ENCODE measurements at regions not wholly inside any gene's neighbourhood (a gene's known extent, or its start where the extent isn't known, plus 50 kb on each side); places are given as distances from the start of the nearest gene placed in this dataset.
"Not testable (repeated sequence)": the region's sequence is repeated elsewhere in the genome, so short reads cannot be mapped to it uniquely, and the experiment has no call there.

DNA sequence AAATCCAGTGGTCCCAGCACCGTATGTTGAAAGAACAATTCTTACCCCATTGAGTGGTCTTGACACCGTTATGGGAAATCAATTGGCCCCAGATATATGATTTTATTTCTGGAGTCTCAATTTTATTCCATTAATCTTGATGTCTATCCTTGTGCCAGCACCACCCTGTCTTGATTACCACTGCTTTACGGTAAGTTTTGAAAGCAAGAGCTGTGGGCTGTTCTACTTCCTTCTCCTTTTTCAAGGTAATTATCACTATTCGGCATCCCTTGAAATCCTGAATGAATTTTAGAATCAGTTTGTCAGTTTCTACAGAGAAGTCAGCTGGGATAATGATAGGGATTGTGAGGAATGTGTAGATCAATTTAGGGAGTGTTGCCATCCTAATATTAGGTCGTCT, 160.8 kb upstream of the SFSWAP start:
- Mint-ChIP-seq H3K36me3 (ENCODE audit: low read depth) (no peaks in the 10 kb centered on the region), H3K27ac (no peak overlapping the region), H3K9me3 (no peaks in the 10 kb centered on the region), H3K4me3 (no peak overlapping the region), H3K4me1 (no peaks in the 10 kb centered on the region), H3K27me3 (peaks cover 3% of the 10 kb centered on the region)
- DNase-seq: no peak
- intact Hi-C loops (cut with micrococcal nuclease): no loop called here

DNA sequence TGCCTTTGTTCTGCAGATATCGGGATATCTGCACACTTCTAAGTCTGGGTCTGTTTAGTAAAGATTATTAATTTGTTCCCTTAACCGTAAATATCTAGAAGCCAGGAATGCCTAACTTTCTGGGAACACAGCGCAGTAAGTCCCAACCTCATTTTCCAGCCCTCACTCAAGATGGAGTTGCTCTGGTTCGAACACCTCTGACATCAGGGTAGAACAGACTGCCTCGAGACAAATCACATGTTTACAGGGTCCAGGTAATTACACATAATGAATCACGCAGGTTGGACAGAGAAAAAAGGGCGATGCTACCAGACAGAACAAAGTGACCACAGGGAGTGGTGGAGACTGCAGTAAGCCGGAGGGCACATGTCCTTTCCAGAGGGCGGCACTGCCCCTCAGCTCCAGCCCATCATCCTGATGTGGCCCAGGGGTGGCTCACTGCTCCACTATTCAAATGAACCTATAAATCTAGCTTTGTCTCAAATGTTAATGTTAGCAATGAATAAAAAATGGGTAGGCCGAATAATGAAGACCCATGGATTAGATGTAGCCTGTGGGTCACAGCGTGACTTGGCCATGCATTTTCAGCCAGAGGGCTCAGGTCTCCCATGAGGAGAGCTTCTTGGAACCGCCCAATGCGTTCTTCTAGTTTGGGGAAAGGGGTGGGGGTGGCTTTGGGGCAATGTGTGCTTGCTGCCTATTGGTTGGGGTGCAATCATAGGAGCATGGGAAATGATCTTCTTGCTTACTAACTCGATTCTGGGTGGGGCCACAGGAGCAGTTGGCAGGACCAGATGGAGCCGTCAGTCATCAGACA, 159.0 kb upstream of the SFSWAP start:
- Mint-ChIP-seq H3K9me3 (no peaks in the 10 kb centered on the region), H3K27me3 (peaks cover 3% of the 10 kb centered on the region), H3K36me3 (ENCODE audit: low read depth) (no peaks in the 10 kb centered on the region), H3K4me3 (no peak overlapping the region), H3K27ac (no peak overlapping the region), H3K4me1 (no peaks in the 10 kb centered on the region)
- intact Hi-C loops (cut with micrococcal nuclease): no loop called here
- DNase-seq: no peak

DNA sequence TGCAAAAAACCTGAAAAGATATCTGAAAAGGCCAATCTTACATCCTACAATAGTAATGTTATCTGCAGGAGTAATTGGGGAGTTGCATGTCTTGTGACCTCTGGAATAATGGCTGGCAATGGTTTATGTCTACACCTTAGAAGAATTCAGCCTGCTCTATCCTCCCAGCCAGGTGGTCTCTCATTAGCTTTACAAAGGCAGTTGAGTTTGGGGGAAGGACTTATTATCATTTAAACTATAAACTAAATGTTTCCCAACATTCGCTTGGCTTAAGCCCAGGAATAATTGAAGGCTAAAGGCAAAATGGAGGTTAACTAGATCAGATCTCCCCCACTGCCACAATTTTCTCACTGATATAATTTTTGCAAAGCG, 158.4 kb upstream of the SFSWAP start:
- Mint-ChIP-seq H3K27me3 (peaks cover 3% of the 10 kb centered on the region), H3K27ac (no peak overlapping the region), H3K9me3 (no peaks in the 10 kb centered on the region), H3K4me1 (no peaks in the 10 kb centered on the region), H3K4me3 (no peak overlapping the region), H3K36me3 (ENCODE audit: low read depth) (no peaks in the 10 kb centered on the region)
- intact Hi-C loops (cut with micrococcal nuclease): no loop called here
- no peak for DNase-seq

DNA sequence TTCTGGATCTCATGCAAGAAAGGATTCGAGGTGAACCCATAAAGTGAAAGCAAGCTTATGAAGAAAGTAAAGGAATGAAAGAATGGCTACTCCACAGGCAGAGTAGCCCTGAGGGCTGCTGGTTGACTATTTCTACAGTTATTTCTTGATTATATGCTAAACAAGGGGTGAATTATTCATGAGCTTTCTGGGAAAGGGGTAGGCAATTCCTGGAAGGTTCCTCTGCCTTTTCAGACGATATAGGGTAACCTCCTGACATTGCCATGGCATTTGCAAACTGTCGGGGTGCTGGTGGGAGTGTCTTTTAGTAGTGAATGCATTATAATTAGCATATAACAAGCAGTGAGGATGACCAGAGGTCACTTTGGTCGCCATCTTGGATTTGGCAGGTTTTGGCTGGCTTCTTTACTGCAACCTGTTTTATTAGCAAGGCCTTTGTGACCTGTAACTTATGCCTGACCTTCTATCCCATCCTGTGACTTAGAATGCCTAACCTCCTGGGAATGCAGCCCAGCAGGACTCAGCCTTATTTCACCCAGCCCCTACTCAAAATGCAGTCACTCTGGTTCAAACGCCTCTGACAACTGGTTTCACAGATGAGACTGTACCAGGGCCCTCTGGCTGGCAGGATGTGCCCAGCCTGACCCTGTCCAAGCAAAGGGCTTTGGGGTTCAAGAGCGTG, 157.7 kb upstream of the SFSWAP start:
- no peaks in the 10 kb centered on the region for H3K9me3 Mint-ChIP-seq
- H3K4me1 Mint-ChIP-seq: no peaks in the 10 kb centered on the region
- intact Hi-C loops (cut with micrococcal nuclease): no loop called here
- no peak for DNase-seq
- H3K4me3 Mint-ChIP-seq: no peak overlapping the region
- H3K27me3 Mint-ChIP-seq: peaks cover 3% of the 10 kb centered on the region
- no peaks in the 10 kb centered on the region for H3K36me3 Mint-ChIP-seq (ENCODE audit: low read depth)
- H3K27ac Mint-ChIP-seq: no peak overlapping the region

DNA sequence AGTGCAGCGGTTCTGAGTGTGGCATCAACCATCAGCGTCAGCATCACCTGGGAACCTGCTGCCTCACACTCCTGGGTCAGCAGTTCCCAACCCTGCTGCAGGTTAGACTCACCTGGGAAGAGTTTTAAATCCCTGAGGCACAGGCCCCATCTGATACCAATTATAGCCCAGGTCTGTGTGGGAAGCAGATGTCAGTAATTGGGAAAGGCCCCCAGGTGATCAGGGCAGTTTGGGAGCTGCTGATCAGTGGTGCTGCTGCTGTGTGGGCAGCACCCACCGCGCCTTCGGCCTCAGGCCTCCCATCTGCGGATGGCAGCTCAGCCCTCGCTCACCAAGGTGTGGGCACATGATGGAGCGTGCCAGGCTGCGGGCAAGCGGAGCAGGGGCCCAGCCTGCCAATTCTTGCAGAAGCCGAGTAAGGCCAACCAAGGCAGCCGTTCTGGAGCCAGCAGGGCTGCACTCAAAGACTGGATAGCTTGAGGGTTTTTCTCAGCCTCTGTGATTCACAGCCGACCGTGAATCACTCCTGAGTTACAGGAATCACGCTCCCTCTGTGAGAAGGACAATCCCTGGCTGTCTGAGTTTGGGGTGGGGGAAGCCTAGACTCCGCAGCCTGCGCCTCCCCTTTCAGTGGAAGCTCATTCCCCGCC, 155.6 kb upstream of the SFSWAP start:
- H3K36me3 Mint-ChIP-seq (ENCODE audit: low read depth): no peaks in the 10 kb centered on the region
- H3K27ac Mint-ChIP-seq: no peak overlapping the region
- DNase-seq: no peak
- H3K27me3 Mint-ChIP-seq: peaks cover 3% of the 10 kb centered on the region
- H3K4me1 Mint-ChIP-seq: no peaks in the 10 kb centered on the region
- H3K4me3 Mint-ChIP-seq: no peak overlapping the region
- intact Hi-C loops (cut with micrococcal nuclease): no loop called here
- H3K9me3 Mint-ChIP-seq: no peaks in the 10 kb centered on the region

DNA sequence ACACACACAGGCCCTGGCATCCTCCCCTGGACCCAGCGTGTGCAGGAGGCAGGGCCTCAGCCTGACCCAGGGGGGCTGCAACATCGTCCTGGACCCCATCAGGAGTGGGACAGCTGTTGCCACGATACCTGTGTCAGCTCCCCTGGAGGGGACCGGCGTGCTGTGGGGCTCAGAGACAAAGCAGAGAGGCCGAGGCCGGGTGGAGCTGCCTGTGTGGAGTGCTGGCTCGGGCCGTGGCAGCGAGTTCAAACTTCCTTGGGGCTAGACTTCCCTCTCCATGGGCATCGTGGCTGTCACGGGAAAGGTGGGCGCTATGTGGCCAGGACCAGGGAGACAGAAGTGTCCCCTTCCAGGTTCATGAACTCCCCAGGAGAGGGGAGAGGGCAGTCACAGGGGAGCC, 155.0 kb upstream of the SFSWAP start:
- intact Hi-C loops (cut with micrococcal nuclease): no loop called here
- H3K27ac Mint-ChIP-seq: no peak overlapping the region
- no peaks in the 10 kb centered on the region for H3K4me1 Mint-ChIP-seq
- no peak overlapping the region for H3K4me3 Mint-ChIP-seq
- DNase-seq: no peak
- H3K36me3 Mint-ChIP-seq (ENCODE audit: low read depth): no peaks in the 10 kb centered on the region
- peaks cover 3% of the 10 kb centered on the region for H3K27me3 Mint-ChIP-seq
- H3K9me3 Mint-ChIP-seq: no peaks in the 10 kb centered on the region

DNA sequence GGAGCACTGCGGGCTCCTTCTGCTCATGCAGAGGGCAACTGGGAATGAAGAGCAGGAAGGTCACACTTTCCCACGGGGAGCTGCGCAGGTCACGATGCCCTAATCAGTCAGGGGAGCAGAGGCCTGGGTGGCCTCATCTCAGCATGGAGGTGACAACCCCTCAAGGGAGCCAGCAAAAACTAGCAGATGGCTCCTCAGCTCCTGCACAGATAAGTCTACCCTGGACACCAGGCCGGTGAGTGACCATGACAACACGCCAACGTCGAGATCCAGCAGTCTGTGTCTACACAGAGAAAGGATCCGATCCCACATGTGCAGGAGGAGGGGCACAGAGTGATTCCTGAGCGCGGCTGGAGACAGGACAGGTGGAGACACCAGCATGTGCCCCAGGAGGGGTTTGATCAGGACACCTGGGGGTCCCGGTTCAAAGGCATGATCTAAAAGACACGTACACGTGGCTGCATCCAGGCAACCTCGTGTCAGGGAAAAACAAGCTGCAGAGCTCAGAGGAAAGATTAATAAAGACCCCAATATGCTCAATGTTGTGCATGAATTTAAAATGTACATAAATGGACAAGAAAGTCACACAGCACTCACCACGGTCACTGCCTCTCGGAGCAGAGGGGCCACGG, 153.7 kb upstream of the SFSWAP start:
- H3K36me3 Mint-ChIP-seq (ENCODE audit: low read depth): no peaks in the 10 kb centered on the region
- no peak for DNase-seq
- no peaks in the 10 kb centered on the region for H3K4me1 Mint-ChIP-seq
- no peak overlapping the region for H3K4me3 Mint-ChIP-seq
- H3K27ac Mint-ChIP-seq: no peak overlapping the region
- no peaks in the 10 kb centered on the region for H3K27me3 Mint-ChIP-seq
- intact Hi-C loops (cut with micrococcal nuclease): no loop called here
- H3K9me3 Mint-ChIP-seq: no peaks in the 10 kb centered on the region

DNA sequence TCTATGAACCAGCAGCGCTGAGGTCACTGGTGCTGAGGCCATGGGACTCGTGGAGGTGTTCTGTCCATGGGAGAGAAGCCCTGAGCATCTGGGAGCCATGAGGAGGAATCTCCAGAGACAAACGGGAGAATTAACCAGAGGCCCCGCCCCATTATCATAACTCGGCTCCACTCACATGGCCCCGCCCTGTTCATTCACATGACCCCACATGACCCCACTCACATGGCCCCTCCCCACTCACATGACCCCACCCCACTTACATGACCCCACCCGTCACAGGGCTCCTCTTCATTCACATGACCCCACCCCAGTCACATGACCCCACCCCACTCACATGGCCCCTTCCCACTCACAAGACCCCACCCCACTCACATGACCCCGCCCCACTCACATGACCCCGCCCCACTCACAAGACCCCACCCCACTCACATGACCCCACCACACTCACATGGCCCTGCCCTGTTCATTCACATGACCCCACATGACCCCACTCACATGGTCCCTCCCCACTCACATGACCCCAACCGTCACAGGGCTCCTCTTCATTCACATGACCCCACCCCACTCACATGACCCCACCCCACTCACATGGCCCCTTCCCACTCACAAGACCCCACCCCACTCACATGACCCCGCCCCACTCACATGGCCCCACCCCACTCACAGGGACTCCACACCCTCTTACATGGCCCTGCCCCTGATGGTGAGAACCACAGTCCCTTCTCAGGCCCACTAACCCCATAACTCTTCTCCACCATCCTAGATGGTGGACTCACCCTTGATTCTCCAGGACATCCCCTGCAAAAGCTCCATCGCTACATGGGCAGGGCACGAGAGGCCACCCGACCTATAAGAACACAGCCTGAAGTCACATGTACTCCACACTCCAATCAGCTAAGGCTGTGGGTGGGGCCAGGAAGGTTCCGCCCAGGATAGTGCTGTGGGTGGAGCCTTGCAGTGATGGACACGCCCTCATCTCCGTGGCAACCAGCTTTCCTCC, 151.1 kb upstream of the SFSWAP start:
- Mint-ChIP-seq H3K27me3 (peaks cover 3% of the 10 kb centered on the region), H3K9me3 (no peaks in the 10 kb centered on the region), H3K36me3 (ENCODE audit: low read depth) (no peaks in the 10 kb centered on the region), H3K4me3 (no peak overlapping the region), H3K27ac (no peak overlapping the region), H3K4me1 (no peaks in the 10 kb centered on the region)
- intact Hi-C loops (cut with micrococcal nuclease): no loop called here
- DNase-seq: no peak

DNA sequence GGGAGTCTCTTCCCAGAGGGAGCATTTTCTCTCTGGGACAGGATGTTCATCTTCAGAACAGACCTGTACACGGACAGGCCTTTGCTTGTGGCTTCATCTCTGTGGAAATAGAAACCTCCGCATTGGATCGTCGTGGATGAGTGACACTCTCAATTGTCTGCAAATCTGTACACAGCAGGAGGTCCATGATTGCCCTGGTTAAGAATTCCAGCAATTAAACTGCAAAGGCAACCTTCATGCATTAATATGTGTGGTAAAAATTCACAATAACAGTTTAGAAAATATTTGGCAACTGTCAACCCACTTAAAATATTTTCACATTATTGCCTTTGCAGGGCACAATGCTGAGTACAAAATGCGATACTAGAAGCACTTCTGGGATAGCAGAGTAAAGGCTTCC, 149.8 kb upstream of the SFSWAP start:
- no peaks in the 10 kb centered on the region for H3K9me3 Mint-ChIP-seq
- no peaks in the 10 kb centered on the region for H3K4me1 Mint-ChIP-seq
- intact Hi-C loops (cut with micrococcal nuclease): no loop called here
- DNase-seq: no peak
- H3K36me3 Mint-ChIP-seq (ENCODE audit: low read depth): no peaks in the 10 kb centered on the region
- no peak overlapping the region for H3K27ac Mint-ChIP-seq
- peaks cover 5% of the 10 kb centered on the region for H3K27me3 Mint-ChIP-seq
- H3K4me3 Mint-ChIP-seq: no peak overlapping the region

DNA sequence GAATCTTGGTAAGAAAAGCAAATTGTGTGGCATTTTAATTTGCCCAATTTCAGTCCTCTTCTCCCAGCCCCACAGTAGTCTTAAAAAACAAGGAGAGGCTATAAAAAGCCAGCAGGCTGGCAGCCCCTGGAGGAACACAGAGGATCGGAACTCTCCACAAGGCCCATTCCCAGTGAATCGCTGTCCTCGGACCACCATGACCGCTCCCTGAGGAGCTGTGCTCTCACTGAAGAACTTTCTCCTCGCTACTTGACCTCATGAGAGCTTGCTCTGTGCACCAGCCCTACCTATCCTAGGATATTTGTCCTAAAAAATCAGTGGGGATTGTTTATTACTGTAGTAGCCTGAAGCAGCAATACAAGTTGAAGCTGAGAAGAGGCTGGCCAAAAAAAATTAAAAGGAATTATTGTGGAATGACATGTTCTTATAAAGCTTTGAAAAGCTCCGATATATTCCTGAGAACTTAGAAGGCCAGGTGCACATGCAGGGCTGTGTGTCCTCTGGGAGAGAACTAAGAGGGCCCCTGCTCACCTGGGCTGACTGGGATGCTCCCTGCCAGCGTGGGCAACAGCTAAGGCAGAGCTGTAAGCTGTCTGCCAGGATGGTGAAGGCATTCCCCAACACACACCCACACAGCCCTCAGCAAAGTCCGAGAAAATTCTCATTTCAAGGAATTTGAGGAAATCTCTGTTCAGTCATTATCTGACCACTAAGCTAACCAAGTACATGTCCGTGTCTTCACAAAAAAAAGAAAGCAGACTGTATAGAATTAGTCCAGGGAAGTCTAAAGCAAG, 148.8 kb upstream of the SFSWAP start:
- Mint-ChIP-seq H3K4me1 (no peaks in the 10 kb centered on the region), H3K4me3 (no peak overlapping the region), H3K27ac (no peak overlapping the region), H3K27me3 (peaks cover 7% of the 10 kb centered on the region), H3K36me3 (ENCODE audit: low read depth) (no peaks in the 10 kb centered on the region), H3K9me3 (no peaks in the 10 kb centered on the region)
- no peak for DNase-seq
- intact Hi-C loops (cut with micrococcal nuclease): no loop called here

DNA sequence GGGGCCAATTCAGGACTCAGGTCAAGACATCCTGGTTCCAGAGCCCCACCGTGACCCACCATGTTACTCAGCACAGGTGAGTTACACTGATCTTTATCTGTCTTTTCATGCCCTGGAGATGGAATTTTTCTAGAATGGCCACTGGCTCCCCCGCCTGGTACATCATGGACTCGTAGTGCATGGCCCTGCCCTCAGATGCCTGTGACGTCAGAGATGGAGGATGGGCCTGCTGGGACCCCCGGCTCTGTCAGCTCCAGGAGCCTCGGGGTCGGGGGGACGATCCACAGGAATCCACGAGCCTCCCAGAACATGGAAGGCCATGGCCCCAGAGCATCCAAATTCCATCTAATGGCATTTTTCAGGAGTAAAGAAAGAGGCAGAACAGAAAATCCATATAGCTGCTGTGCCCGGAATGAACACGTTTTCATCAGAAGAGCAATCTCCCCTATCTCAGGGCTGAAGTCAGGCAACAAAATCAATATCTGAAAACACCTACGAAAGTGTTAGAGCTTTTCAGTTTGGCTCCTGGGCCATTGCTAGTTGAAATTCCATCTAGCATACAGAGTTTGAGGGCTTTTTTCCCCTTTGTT, 146.7 kb upstream of the SFSWAP start:
- DNase-seq; intact Hi-C loops (cut with micrococcal nuclease); H3K27me3 Mint-ChIP-seq: not testable (repeated sequence)

DNA sequence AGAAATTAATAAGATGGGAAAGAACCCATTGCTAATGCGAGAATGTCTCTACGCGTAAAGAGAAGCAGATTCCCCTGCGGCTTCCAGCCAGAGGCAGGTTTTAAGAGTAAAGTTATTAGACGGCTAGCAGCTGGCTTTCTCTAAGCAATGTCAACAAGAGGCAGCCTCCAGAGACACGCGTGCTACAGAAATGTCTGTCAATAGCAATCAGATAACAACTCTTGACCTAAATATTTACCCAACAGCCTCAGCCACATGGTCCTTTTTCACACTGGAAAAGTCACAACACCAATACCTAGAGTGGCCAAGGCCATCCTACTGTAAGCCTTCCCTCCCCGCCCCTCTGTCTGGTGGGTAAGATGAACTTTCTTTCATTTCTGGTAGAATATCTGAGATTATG, 146.0 kb upstream of the SFSWAP start:
- Mint-ChIP-seq H3K4me3 (no peak overlapping the region), H3K36me3 (ENCODE audit: low read depth) (no peaks in the 10 kb centered on the region), H3K9me3 (no peaks in the 10 kb centered on the region), H3K27me3 (peaks cover 7% of the 10 kb centered on the region), H3K4me1 (no peaks in the 10 kb centered on the region), H3K27ac (no peak overlapping the region)
- DNase-seq: no peak
- intact Hi-C loops (cut with micrococcal nuclease): no loop called here

More for the DNA sequence above, 146.7 kb upstream of the SFSWAP start:
- H3K9me3 Mint-ChIP-seq; H3K4me1 Mint-ChIP-seq; H3K4me3 Mint-ChIP-seq; H3K36me3 Mint-ChIP-seq (ENCODE audit: low read depth); H3K27ac Mint-ChIP-seq: not testable (repeated sequence)
